Neural crest cell (in vitro differentiated cells): ENCODE measurements at regions not wholly inside any gene's neighbourhood (a gene's known extent, or its start where the extent isn't known, plus 50 kb on each side); places are given as distances from the start of the nearest gene placed in this dataset.

Experiments used
- DNase-seq: peaks from one replicate; pipeline ENCODE4 v3.0.0; 2021; ENCODE audit warnings: low read depth, mixed read lengths, low spot score
- H3K27ac Mint-ChIP-seq: one replicate; pipeline ENCODE4 v1.8.0; 2021; ENCODE audit warnings: mild to moderate bottlenecking, mixed read lengths; ENCODE audit not compliant: unreplicated experiment
- H3K27me3 Mint-ChIP-seq: 2 replicates; pipeline ENCODE4 v1.8.0; 2021; ENCODE audit warnings: low read depth, mild to moderate bottlenecking, mixed read lengths
- H3K36me3 Mint-ChIP-seq: 2 replicates; pipeline ENCODE4 v1.8.0; 2021; ENCODE audit warnings: low read depth, mild to moderate bottlenecking, mixed read lengths
- H3K4me1 Mint-ChIP-seq: 2 replicates; pipeline ENCODE4 v1.8.0; 2021; ENCODE audit warnings: mixed read lengths
- H3K4me3 Mint-ChIP-seq: one replicate; pipeline ENCODE4 v1.8.0; 2021; ENCODE audit warnings: mild to moderate bottlenecking, mixed read lengths
- H3K9me3 Mint-ChIP-seq: 2 replicates; pipeline ENCODE4 v1.8.0; 2021; ENCODE audit warnings: mixed read lengths
- CTCF ChIP-seq: fragments of 200-600 bp; sonication (generic); conservative IDR thresholded peaks from 2 replicates; pipeline ENCODE4 v1.5.0; 2021; ENCODE audit warnings: antibody characterized with exemption, mild to moderate bottlenecking

GRCh38 chr12:77357655-77358054 is 292.3 kb upstream of the E2F7 start:
- DNase-seq: no peak
- Mint-ChIP-seq H3K4me1 (peaks cover 13% of the 10 kb centered on the region), H3K27ac (no peak overlapping the region), H3K27me3 (no peaks in the 10 kb centered on the region), H3K9me3 (peaks cover 2% of the 10 kb centered on the region), H3K36me3 (no peaks in the 10 kb centered on the region), H3K4me3 (no peak overlapping the region)
- no peak for TF ChIP-seq CTCF

- peaks cover 2% of the 10 kb centered on the region for H3K9me3 Mint-ChIP-seq
- H3K27me3 Mint-ChIP-seq: no peaks in the 10 kb centered on the region
- TF ChIP-seq CTCF: no peak
- no peak overlapping the region for H3K27ac Mint-ChIP-seq
- no peak for DNase-seq
- peaks cover 16% of the 10 kb centered on the region for H3K4me1 Mint-ChIP-seq
- H3K36me3 Mint-ChIP-seq: no peaks in the 10 kb centered on the region
- no peak overlapping the region for H3K4me3 Mint-ChIP-seq
These were observed 289.5 kb upstream of the E2F7 start for GRCh38 chr12:77354766-77355362.

- TF ChIP-seq CTCF: no peak
- H3K9me3 Mint-ChIP-seq: peaks cover 2% of the 10 kb centered on the region
- peaks cover 21% of the 10 kb centered on the region for H3K4me1 Mint-ChIP-seq
- H3K27ac Mint-ChIP-seq: no peak overlapping the region
- no peaks in the 10 kb centered on the region for H3K36me3 Mint-ChIP-seq
- no peaks in the 10 kb centered on the region for H3K27me3 Mint-ChIP-seq
- no peak overlapping the region for H3K4me3 Mint-ChIP-seq
- no peak for DNase-seq
These were observed 287.6 kb upstream of the E2F7 start for GRCh38 chr12:77352946-77353345.

GRCh38 chr12:77351860-77352259 is 286.5 kb upstream of the E2F7 start:
- no peaks in the 10 kb centered on the region for H3K9me3 Mint-ChIP-seq
- no peak for TF ChIP-seq CTCF
- H3K27me3 Mint-ChIP-seq: no peaks in the 10 kb centered on the region
- no peak for DNase-seq
- H3K27ac Mint-ChIP-seq: peak overlapping the region; percentile 77
- peaks cover 21% of the 10 kb centered on the region for H3K4me1 Mint-ChIP-seq
- H3K36me3 Mint-ChIP-seq: no peaks in the 10 kb centered on the region
- H3K4me3 Mint-ChIP-seq: no peak overlapping the region

- Mint-ChIP-seq H3K9me3 (no peaks in the 10 kb centered on the region), H3K4me3 (no peak overlapping the region), H3K27me3 (no peaks in the 10 kb centered on the region), H3K27ac (peak overlapping the region; percentile 30), H3K4me1 (peaks cover 25% of the 10 kb centered on the region), H3K36me3 (no peaks in the 10 kb centered on the region)
- TF ChIP-seq CTCF: no peak
- DNase-seq: no peak
These were observed 284.5 kb upstream of the E2F7 start for GRCh38 chr12:77349689-77350370.
